ENCODE measurements at regions not wholly inside any gene's neighbourhood (a gene's known extent, or its start where the extent isn't known, plus 50 kb on each side); places are given as distances from the start of the nearest gene placed in this dataset.

GRCh38 chr4:3871181-3871852 lies 105.1 kb downstream of the ADRA2C start:
- ChIA-PET CTCF (ENCODE audit: unreplicated experiment) (no interaction called here), POLR2A (no interaction called here)
- H3K27ac ChIP-seq (ENCODE audit: low read depth, low read length, poor library complexity, severe bottlenecking): no peak overlapping the region
- BruUV-seq (replicated peaks): no TSS peak
- no peak for TF ChIP-seq CTCF (conservative IDR thresholded peaks at IDR 0.05; ENCODE audit: low read length)
- no peak for TF ChIP-seq EZH2phosphoT487 (IDR thresholded peaks at IDR 0.05; ENCODE audit: borderline replicate concordance, low read depth, low read length)
- no peaks in the 10 kb centered on the region for H3K9me3 ChIP-seq (ENCODE audit: low read length)
- no peak overlapping the region for H3K4me2 ChIP-seq (ENCODE audit: low read length)
- intact Hi-C loops (cut with micrococcal nuclease; ENCODE audit: unreplicated experiment): no loop called here
- no peaks in the 10 kb centered on the region for H3K9me2 ChIP-seq (ENCODE audit: insufficient read depth, low read length)
- H4K20me1 ChIP-seq (ENCODE audit: insufficient read depth, low read length): no peaks in the 10 kb centered on the region
- no peaks in the 10 kb centered on the region for H3K79me2 ChIP-seq (ENCODE audit: insufficient read depth, low read depth, low read length)
- no peak overlapping the region for H2AFZ ChIP-seq (ENCODE audit: low read length)
- H3K36me3 ChIP-seq (ENCODE audit: insufficient read depth, low read length): no peaks in the 10 kb centered on the region
- H3K4me1 ChIP-seq (ENCODE audit: insufficient read depth, low read length, poor library complexity, severe bottlenecking): no peaks in the 10 kb centered on the region
- H3K4me3 ChIP-seq (ENCODE audit: low read depth, low read length, poor library complexity, severe bottlenecking): no peak overlapping the region
- DNase-seq (ENCODE audit: low spot score): no peak

- Histone ChIP-seq H3K9me3 (ENCODE audit: low read length) (no peaks in the 10 kb centered on the region), H3K36me3 (ENCODE audit: insufficient read depth, low read length) (no peaks in the 10 kb centered on the region), H4K20me1 (ENCODE audit: insufficient read depth, low read length) (no peaks in the 10 kb centered on the region), H3K4me3 (ENCODE audit: low read depth, low read length, poor library complexity, severe bottlenecking) (no peak overlapping the region), H3K4me2 (ENCODE audit: low read length) (no peak overlapping the region), H3K4me1 (ENCODE audit: insufficient read depth, low read length, poor library complexity, severe bottlenecking) (no peaks in the 10 kb centered on the region), H3K27ac (ENCODE audit: low read depth, low read length, poor library complexity, severe bottlenecking) (no peak overlapping the region), H3K79me2 (ENCODE audit: insufficient read depth, low read depth, low read length) (no peaks in the 10 kb centered on the region), H2AFZ (ENCODE audit: low read length) (no peak overlapping the region), H3K9me2 (ENCODE audit: insufficient read depth, low read length) (no peaks in the 10 kb centered on the region)
- no peak for DNase-seq (ENCODE audit: low spot score)
- no peak for TF ChIP-seq CTCF (conservative IDR thresholded peaks at IDR 0.05; ENCODE audit: low read length)
- TF ChIP-seq EZH2phosphoT487 (IDR thresholded peaks at IDR 0.05; ENCODE audit: borderline replicate concordance, low read depth, low read length): no peak
- POLR2A ChIA-PET: no interaction called here
- CTCF ChIA-PET (ENCODE audit: unreplicated experiment): no interaction called here
- intact Hi-C loops (cut with micrococcal nuclease; ENCODE audit: unreplicated experiment): no loop called here
- no TSS peak for BruUV-seq (replicated peaks)
These were observed 106.0 kb downstream of the ADRA2C start for GRCh38 chr4:3871881-3872833.

Measured in OCI-LY7 (cell line).